ENCODE measurements at regions not wholly inside any gene's neighbourhood (a gene's known extent, or its start where the extent isn't known, plus 50 kb on each side); places are given as distances from the start of the nearest gene placed in this dataset.

DNA sequence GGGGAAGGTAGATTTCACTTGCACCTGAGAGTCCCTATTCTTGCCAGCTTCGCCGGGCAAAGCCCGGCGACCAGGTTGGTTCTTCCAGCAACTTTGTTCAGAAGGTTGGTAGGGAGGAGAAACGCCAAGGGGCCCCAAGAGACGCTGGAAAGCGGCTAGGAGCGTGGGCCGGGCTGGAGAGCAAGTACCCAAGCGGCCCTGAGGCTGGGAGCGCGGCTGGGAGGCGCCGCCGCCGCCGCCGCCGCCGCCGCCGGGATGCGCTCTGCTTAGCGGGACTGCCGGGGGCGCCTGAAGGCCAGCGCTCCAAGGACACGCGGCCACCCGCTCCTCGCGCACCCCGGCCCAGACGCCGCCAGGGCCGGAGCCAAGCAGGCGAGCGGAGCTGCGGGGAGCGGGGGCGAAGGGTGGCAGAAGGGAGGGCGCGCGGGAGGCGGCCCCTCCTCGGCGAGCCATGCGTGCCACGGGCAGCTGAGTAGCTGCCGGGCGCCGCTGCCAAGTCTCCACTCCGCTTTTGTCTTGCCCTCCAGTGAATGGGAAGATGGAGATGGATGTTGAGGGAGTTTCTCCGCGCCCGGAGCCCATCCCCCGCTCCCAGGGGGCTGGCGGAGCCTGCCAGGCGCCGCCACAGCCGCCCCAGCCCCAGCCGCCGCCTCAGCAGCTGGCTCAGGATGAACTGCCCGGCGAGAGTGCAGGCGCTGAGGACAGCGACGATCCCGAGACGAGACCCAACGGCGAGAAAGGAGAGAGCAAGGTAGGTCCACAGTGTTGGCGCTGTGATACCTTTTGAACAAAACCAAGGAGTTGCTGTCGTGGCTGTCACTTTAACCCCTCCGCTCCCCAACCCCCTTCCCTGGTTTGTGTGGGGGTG is 227.4 kb upstream of the AZI2 start:
- TF ChIP-seq POLR2AphosphoS5 (IDR thresholded peaks at IDR 0.05) (no peak), EP300 (IDR thresholded peaks at IDR 0.05) (no peak)
- TF ChIP-seq, protein P1, sequence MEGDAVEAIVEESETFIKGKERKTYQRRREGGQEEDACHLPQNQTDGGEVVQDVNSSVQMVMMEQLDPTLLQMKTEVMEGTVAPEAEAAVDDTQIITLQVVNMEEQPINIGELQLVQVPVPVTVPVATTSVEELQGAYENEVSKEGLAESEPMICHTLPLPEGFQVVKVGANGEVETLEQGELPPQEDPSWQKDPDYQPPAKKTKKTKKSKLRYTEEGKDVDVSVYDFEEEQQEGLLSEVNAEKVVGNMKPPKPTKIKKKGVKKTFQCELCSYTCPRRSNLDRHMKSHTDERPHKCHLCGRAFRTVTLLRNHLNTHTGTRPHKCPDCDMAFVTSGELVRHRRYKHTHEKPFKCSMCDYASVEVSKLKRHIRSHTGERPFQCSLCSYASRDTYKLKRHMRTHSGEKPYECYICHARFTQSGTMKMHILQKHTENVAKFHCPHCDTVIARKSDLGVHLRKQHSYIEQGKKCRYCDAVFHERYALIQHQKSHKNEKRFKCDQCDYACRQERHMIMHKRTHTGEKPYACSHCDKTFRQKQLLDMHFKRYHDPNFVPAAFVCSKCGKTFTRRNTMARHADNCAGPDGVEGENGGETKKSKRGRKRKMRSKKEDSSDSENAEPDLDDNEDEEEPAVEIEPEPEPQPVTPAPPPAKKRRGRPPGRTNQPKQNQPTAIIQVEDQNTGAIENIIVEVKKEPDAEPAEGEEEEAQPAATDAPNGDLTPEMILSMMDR (IDR thresholded peaks at IDR 0.05): no peak
